HG02938 (cell line): ENCODE measurements at regions not wholly inside any gene's neighbourhood (a gene's known extent, or its start where the extent isn't known, plus 50 kb on each side); places are given as distances from the start of the nearest gene placed in this dataset.

Experiments
- ATAC-seq: cut with Tn5 transposase; IDR thresholded peaks from one replicate; pipeline ENCODE4 v1.9.1; 2021; ENCODE audit warnings: mild to moderate bottlenecking, moderate library complexity; ENCODE audit not compliant: unreplicated experiment

DNA sequence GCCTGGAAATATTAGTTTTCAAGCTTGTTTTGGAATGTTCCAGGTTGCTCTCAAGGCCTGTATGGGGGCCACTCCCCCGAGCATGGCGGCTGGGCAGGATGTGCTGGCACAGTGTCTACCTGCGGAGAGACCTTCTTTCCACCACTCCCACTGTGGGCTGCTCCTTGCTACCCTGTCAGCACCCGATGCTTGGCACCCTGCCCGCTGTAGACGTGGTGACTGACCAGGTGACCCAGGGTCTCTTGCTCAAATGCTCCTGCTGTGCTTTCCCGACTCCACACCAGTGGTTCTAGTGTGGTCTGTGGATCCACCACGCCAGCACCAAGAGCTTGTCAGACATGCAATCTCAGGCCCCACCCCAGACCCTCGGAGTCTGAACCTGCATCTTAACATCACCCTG is 213.3 kb downstream of the SH3BP4 start:
- no peak for ATAC-seq

DNA sequence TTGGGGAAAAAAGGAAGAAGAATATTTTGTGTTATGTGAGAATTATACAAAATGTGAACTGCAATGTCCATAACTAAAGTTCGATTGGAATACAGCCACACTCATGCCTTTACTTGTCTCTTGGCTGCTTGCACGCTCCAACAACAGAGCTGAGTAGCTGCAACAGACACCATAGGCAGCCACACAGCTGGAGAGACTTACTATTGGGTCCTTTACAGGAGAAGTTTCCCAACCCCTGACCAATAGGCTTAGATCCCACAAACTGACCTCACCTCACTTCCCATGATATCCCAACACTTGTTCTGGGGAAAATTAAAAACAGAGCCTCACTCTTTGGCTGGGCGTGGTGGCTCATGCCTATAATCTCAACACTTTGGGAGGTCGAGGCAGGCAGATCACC is 213.8 kb downstream of the SH3BP4 start:
- ATAC-seq, result no peak

DNA sequence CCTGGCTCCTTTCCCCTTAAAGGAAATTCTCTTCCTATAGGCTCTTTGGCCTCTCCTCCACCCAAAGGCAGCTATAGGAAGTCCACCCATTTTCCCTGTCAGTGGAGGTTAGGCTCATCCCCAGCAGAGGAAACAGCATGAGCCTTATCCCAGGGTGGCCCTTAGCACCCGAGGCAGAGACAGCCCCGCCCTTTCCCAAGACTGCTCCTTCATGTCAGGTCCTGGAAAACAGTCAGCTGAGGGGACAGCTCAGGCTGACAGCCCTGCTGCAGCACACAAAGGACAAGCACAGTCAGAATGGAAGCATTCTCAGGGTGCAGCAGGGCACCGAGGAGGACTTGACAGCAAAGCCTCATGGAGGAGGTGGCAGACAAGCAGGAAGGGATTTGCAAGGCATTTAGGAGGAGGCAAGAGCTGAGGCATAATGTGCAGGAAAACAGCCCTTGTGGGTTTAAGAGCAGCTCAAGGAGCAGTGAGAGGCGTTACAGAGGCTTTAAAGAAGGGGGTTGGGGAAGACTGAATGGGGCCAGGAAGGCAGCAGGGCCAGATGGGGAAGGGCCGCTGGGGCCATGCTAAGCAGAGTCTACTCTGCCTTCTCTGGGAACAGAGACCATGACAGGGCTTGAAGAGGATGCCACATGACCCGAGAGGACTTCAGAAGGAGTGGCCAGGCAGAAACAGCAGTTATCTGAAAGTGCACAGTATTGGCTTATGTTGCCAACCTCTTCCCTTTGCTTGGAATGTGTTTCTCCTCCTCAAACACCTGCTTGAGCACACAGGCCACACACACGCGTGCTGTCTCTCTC is 216.6 kb downstream of the SH3BP4 start:
- no peak for ATAC-seq

DNA sequence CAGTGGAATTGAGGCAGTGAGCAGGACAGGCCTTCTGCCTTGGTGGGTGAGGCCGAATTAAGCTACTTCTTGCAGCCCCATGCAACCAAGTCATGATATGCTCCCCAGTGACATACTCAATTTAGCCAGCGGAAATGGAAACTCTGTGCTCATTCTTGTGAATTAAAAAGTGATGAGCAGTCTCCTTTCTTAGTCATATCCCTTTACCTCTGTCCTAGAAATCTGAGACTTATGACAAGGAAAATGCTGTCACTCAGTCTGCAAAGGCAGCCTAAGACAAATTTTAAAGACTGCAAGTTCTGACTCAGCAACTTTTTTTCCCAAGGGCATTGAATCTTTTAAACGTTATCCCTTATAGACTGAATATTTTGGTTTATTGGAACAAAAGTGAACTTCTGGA is 218.2 kb downstream of the SH3BP4 start:
- no peak for ATAC-seq

DNA sequence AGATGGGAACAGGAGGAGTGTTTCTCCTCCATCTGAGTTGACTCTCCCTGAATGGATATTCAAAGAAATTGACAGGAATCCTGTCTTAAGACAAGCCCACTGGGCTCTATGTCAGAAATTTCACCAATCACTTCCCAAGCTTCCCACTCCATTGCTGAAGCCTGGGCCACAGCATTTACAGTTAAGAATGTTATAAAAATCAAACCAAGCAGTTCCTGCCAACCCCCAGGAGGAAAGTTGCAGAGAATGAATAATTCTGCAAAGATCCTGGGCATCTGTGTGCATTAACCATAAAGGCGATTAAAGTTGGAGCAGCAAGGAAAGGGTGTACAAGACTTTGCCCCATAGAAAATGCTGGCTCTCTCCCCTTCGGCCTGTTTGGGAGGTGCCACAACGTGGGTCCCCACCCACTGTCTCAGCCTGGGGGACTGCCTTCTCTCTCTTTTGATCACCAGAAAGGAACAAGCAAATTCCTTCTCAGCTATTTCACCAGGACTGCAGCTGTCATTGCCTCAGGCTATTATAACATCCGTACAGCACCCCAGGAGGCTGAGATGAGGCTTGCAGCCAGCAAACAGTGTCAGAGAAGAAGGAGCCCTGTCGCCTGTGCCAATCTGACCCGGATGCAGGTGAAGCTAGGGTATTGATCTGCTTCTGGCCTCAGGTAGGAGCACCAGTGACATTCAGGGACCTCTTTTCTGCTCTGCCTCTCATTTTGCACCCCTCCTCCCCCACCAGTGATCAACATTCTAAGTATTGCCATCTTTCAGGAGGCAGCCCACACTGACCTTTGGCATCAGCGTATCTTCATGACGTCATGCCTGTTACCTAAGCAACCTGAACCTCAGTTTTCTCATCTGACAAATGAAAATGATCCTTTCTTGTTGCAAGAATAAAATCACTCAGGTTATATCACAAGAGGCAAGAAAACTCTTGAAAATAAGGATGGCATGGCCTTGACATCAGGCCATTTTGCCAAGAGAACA is 219.0 kb downstream of the SH3BP4 start:
- no peak for ATAC-seq

DNA sequence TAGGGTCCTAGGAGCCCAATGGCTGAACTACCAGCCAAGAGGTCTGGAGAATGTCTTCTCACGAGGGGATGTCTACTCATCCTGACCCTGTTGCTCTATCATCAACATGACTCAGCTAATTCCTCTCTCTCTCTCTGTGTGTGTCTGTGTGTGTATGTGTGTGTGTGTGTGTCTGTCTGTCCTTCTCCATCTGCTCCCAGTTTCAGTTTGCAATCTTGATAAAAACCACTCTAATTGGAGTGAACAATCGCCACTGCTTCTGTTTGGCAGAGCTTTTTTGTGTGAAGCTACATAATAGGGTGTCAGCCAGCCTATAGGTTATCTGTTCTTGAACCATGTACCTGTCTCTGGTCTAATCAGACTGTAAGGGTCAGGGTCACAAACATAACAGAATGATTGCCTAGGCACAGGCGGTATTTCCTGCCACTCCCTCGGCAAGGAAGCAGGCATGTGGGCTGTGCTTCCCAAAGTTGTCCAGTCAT is 219.8 kb downstream of the SH3BP4 start:
- ATAC-seq, result no peak

DNA sequence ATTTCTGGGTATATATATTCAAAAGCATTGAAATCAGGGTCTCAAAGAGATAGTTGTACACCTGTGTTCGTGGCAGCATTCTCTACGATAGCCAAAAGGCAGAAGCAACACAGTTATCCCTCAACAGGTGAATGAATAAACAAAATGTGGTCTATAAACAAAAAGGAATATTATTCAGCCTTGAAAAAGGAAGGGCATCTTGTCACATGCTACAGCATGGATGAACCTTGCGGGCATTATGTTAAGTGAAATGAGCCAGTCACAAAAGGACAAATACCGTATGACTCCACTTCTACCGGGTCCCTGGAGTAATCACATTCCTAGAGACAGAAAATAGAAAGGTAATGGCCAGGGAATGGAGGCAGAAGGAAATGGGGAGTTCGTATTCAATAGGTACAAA is 228.8 kb downstream of the SH3BP4 start:
- ATAC-seq, result no peak

DNA sequence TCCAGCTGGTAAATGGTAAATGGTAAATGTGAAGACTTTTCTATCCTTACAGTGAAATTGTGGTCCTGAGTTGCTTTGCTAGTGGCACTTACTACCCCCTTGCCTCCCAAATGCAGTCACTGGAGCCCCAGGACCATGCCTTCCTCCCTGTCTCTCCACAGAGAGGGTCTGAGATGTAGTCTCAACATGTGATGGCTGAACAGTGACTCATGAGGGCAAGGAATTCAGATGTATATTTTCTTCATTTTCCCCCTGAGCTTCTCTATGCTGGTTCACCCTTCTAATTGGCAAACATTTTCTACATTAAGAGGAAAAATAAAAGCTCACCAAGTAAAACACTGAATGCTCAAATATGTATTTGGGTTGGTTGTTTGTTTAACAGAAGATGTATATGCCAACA is 232.0 kb downstream of the SH3BP4 start:
- ATAC-seq, result no peak

DNA sequence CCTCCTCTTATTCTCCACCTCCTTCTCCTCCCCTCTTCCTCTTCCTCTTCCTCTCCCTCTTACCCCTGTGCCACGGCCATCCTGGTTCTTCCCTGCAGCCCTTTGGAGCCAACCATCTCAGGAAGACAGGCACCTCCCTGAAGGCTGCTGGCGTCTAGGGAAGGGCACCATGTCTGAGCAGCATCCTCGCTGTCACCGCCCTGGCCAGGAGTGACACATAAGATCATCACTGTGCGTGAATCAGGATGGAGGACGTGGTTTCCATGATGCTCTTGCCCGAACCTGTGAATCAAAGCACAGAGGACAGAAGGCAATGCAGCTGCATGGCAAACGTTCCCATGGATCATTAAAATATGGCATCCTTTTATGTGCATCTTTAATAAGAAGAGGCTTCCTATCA is 236.0 kb downstream of the SH3BP4 start:
- no peak for ATAC-seq

DNA sequence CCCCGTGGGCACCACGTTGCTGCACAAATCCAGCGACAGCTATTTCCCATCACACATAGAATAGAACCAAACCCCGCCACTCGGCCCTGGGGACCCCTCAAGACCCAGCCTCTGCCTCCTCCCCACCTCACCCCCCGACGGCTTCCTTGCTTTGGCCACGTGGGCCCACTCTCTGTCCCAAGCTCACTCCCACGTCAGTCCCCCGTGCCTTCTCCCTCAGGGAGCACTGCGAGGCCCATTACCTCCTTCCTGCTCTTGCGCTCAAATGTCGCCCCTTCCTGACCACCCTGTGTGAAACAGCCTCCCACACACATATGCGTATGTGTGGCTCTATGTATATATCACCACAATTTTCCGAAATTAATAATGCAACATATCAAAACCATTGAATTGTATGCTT is 239.7 kb downstream of the SH3BP4 start:
- ATAC-seq, result no peak

DNA sequence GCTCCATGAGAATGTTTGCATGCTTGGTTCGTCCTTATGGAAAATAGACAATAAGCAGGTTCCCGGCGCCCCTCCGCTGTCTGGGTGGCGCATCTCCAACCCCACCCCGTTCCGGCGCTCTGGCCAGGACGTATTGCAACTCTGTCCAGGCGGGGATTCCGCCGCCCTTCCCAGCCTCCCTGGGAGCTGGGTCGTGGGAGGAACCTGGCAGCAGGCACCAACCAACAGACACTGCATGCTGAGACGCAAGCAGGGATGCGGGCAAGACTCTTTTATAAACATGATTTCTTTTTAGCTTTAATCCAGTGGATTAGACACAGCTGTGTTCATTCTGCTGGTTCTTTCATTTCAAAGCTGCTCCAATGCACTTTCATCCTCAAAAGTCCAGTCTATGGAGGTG is 240.2 kb downstream of the SH3BP4 start:
- no peak for ATAC-seq

DNA sequence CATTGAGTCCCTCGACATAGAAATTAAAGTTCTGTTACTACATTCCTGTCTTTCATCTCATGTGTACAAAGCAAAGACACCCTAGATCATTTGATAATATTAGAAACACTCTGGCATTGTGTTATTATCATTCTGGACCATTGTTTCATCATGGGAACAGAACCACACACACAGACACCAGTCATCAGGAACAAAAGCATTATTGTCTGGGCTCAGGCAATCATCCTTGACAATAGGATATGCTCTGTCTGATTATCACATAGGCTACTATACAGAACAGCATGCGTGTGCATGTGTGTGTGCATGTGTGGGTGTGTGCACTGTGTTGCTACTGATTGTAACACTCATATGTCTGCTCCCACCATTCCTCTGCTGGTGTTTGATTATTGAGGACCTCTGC is 242.5 kb downstream of the SH3BP4 start:
- no peak for ATAC-seq

DNA sequence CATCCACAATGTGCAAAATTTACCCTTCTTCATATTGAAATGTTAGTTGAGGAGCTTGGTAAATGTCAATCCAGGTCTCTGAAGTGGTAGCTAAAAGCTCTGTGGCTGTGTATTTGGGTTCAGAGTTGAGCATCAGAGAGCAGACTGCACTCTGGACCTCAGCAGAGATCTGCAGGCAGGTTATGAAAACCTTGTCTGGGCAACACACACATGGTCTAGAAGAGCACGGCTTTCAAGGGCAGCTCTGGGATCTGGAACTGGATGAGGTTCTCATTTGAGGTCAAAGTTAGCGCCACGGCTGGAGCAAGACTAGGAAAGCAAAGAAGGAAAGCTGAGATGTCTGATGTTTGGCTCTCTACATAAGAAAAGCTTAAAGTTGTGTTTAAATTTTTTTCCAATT is 243.0 kb downstream of the SH3BP4 start:
- ATAC-seq, result no peak

DNA sequence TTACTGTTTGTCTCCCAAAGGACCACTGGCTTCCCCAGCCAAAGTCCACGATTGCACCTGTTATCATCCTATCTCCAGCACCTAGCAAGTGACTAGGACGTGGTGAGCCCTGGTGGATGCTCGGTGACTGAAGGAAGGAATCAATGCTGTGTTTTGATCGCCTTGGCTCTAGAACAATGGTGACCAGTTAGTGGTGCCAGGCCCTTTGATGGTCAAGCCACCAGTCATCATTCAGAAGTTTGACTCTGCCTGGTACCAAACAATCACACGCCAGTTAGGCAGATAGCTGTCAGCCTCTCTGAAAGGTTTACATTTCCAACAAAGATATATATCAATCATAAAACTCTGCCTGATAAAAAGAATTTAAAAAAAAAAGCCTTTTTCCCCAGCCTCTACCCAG is 244.1 kb downstream of the SH3BP4 start:
- no peak for ATAC-seq

DNA sequence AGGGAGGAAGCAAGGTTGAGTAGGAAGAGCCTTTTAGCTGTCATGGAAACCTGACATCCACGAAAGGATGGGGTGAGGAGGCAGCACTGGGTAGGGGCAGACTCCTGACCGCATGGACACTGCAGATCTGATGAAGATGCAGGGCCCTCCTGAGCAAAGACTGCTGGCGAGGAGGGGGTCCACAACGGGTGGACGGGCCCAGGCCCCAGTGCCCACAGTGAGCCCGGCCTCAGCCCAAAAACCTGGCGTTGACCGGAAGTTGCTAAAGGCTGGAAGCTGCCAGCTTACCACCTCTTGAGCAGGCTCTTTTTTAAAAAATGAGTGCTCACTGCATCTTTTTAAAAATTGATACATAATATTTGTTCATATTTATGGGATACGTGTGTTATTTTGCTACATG is 247.3 kb downstream of the SH3BP4 start:
- no peak for ATAC-seq

DNA sequence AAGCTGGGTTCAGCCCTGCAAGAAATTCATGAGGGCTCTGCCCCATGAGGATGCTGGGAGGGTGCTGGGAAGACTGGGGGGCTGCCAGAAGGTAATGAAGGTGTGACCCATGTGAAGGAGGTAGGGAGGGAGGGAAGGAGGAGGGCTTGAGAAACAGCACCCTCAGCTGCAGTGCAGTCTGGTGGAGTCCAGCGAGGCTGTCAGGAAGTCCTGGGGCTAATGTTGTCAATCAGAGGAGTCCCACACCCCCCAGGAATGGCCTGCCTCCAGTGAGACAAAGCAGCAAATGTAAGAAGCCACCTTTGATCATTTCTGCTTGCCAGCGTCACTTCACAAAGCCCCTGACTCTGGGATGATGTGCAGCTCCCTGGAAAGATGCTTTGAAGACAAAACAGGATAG is 248.4 kb downstream of the SH3BP4 start:
- no peak for ATAC-seq

DNA sequence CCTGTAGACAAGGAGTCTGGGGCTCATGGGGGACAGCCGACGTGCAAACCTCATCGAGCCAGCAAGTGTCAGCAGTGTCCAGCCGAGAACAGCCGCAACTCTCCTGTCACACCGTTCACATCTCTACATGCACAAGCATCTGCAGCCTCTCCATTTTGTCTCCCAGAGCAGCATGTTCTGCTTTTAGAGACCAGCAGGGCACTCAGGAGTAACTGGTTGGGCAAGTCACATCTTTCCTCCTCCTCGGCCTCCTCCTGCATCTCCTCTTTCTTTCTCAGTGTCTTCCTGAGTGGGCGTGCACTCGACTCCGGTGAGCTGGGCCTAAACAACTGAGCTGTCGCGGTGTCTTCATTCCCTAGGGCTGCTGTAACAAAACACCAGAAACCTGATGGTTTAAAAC is 249.9 kb downstream of the SH3BP4 start:
- no peak for ATAC-seq

DNA sequence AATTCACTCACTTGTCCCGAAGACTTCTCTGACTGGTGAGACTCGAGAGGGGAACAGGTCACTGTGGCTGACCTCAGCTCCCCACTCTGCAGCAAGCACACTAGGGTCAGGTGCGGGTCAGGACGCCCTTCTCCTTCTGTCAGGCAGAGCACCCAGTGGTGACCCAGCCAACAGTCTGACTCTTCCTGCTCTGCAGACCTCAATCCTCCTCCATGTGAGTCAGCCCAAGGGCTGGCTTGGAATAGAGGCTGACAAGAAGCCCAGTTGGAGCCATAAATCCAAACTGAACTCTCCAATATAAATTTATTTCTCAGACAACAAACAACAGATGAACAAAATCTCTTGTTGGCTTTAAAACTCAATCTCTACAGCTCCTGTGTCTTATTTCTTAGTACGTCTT is 253.1 kb downstream of the SH3BP4 start:
- ATAC-seq, result no peak

DNA sequence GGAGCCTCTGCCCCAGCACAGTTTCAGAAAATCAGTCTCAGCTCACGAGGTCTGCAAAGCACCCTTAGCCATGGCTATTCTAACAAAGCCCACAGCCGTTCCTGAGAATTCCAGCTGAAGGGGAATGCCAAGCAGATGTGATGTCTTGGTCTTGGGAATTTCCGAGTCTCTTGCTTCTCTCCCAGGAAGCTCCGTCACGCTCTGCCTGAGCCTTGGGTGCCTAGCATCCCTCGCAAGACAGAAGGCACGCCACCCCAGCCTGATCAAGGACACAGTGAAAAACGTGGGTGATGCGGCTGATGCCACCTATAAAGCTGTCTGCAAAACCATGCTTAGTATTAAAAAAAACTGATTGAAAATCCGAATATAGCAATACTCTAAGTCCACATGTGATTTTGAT is 254.6 kb downstream of the SH3BP4 start:
- no peak for ATAC-seq

DNA sequence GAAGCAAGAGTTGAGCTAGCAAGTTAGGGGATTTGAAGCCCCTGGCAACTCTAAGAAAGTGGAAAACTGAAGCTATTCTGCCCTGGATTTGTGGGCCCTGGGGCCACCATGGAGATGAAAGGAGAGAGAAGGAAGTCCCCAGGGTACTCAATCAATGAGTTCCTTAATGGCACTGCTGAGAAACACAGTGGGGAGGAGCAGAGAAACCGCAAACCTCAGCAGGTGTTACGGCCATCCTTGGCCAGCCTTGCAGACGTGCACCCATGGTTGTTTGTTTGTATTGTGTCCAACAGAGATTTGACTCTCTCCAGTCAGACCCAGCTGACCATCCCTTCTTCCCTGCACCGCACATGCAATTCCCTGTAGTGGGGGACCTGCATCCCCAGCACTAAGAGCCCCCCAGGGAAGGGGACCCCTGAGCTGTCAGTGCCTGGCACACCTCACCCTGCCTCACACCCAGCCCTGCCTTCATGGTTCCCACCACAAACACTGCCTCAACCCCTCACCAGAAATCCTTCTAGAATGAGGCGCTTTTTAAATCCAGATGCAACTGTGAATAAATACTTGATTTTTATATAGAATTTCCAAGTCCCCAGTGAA is 255.3 kb downstream of the SH3BP4 start:
- ATAC-seq, result peak; percentile 85

DNA sequence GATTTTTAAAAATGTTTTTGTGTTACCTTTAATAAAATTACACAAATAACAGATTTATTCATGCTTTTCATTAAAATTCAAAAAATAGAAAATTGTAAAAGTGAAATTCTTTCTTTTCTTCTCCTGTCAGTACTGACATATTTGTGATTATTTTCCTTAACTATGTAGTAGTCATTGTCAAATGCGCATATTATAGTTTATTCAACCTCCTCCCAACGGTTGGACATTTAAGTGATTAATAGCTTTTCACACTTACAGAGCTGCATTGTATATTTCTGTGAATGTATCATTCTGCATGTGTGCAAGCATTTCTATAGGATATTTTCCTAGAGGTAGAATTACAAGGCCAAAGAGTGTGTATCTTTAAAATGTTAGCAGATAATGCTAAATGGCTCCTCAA is 259.2 kb downstream of the SH3BP4 start:
- no peak for ATAC-seq
